ENCODE measurements at regions not wholly inside any gene's neighbourhood (a gene's known extent, or its start where the extent isn't known, plus 50 kb on each side); places are given as distances from the start of the nearest gene placed in this dataset.

GRCh38 chr5:173770637-173771036, 117.5 kb upstream of the CPEB4 start:
- H3K9me3 ChIP-seq: no peaks in the 10 kb centered on the region
- H3K4me1 ChIP-seq: no peaks in the 10 kb centered on the region
- no peak for DNase-seq
- intact Hi-C loops (cut with DNase I; ENCODE audit: low total_unique reads): no loop called here
- peaks cover 0 to 16% of the 10 kb centered on the region in 2 donors for H3K27me3 ChIP-seq
- no peak for TF ChIP-seq CTCF (IDR thresholded peaks at IDR 0.05)
- H3K4me3 ChIP-seq: no peak overlapping the region
- no peak overlapping the region for H3K27ac ChIP-seq
- no peaks in the 10 kb centered on the region for H3K36me3 ChIP-seq

- no peak for DNase-seq
- intact Hi-C loops (cut with DNase I; ENCODE audit: low total_unique reads): no loop called here
- Histone ChIP-seq H3K9me3 (no peaks in the 10 kb centered on the region), H3K27me3 (peaks cover 0 to 16% of the 10 kb centered on the region in 2 donors), H3K27ac (no peak overlapping the region), H3K4me3 (no peak overlapping the region), H3K36me3 (no peaks in the 10 kb centered on the region), H3K4me1 (no peaks in the 10 kb centered on the region)
- no peak for TF ChIP-seq CTCF (IDR thresholded peaks at IDR 0.05)
These were observed 116.9 kb upstream of the CPEB4 start for GRCh38 chr5:173771121-173771724.

- Histone ChIP-seq H3K9me3 (no peaks in the 10 kb centered on the region), H3K36me3 (no peaks in the 10 kb centered on the region), H3K27me3 (peaks cover 0 to 16% of the 10 kb centered on the region in 2 donors), H3K4me1 (no peaks in the 10 kb centered on the region), H3K4me3 (no peak overlapping the region), H3K27ac (no peak overlapping the region)
- intact Hi-C loops (cut with DNase I; ENCODE audit: low total_unique reads): no loop called here
- TF ChIP-seq CTCF (IDR thresholded peaks at IDR 0.05): no peak
- no peak for DNase-seq
These were observed 116.3 kb upstream of the CPEB4 start for GRCh38 chr5:173771725-173772383.

- no peak for DNase-seq
- H3K27me3 ChIP-seq: peaks cover 0 to 16% of the 10 kb centered on the region in 2 donors
- H3K36me3 ChIP-seq: no peaks in the 10 kb centered on the region
- intact Hi-C loops (cut with DNase I; ENCODE audit: low total_unique reads): no loop called here
- H3K4me3 ChIP-seq: no peak overlapping the region
- no peak for TF ChIP-seq CTCF (IDR thresholded peaks at IDR 0.05)
- H3K4me1 ChIP-seq: no peaks in the 10 kb centered on the region
- H3K27ac ChIP-seq: no peak overlapping the region
- no peaks in the 10 kb centered on the region for H3K9me3 ChIP-seq
These were observed 115.6 kb upstream of the CPEB4 start for GRCh38 chr5:173772384-173773059.

- Histone ChIP-seq H3K9me3 (no peaks in the 10 kb centered on the region), H3K27me3 (peaks cover 0 to 16% of the 10 kb centered on the region in 2 donors), H3K4me1 (no peaks in the 10 kb centered on the region), H3K36me3 (no peaks in the 10 kb centered on the region), H3K4me3 (no peak overlapping the region), H3K27ac (no peak overlapping the region)
- intact Hi-C loops (cut with DNase I; ENCODE audit: low total_unique reads): no loop called here
- no peak for DNase-seq
- TF ChIP-seq CTCF (IDR thresholded peaks at IDR 0.05): no peak
These were observed 113.8 kb upstream of the CPEB4 start for GRCh38 chr5:173774271-173774761.

Data from tibial artery (tissue), 4 donors.